Panc1 (cell line): ENCODE measurements at regions not wholly inside any gene's neighbourhood (a gene's known extent, or its start where the extent isn't known, plus 50 kb on each side); places are given as distances from the start of the nearest gene placed in this dataset.

Experiments
- ATAC-seq: fragments of 200-7000 bp; cut with Tn5 transposase; 2 replicates; pipeline ENCODE4 v1.9.1; 2020; ENCODE audit warnings: mild to moderate bottlenecking, moderate library complexity
- BruUV-seq: library from RNA; stranded (reverse); fragments of 400-500 nt; replicated peaks from 2 replicates; lab custom pipeline; 2021; lab: Mats Ljungman, UMichigan
- CTCF ChIA-PET: fragments of 300-600 bp; sonication (Branson Sonifier 250); formaldehyde crosslinking; loops from one replicate; lab custom pipeline; 2022; ENCODE audit warnings: antibody characterized with exemption; lab: Charles Lee
- POLR2A ChIA-PET: fragments of 300-600 bp; sonication (Branson Sonifier 250); formaldehyde crosslinking; loops from one replicate; lab custom pipeline; 2022; ENCODE audit warnings: antibody characterized with exemption; lab: Charles Lee
- DNase-seq: peaks from one replicate; pipeline ENCODE4 v3.0.0-alpha.2; 2010; ENCODE audit warnings: low read depth, low spot score
- H3K27ac ChIP-seq: 2 replicates; pipeline ENCODE4 v1.5.1; 2011; ENCODE audit warnings: mild to moderate bottlenecking, low read length, inconsistent platforms
- H3K27me3 ChIP-seq: fragments of 200-500 bp; sonication (Bioruptor generic); 2 replicates; pipeline ENCODE4 v1.6.0; 2014; ENCODE audit warnings: low read length, inconsistent platforms; ENCODE audit not compliant: control insufficient read depth, insufficient read depth
- H3K36me3 ChIP-seq: fragments of 200-500 bp; sonication (Bioruptor generic); 2 replicates; pipeline ENCODE4 v1.5.1; 2014; ENCODE audit warnings: inconsistent platforms, mild to moderate bottlenecking, low read length, moderate library complexity; ENCODE audit not compliant: control insufficient read depth, insufficient read depth
- H3K4me1 ChIP-seq: 2 replicates; pipeline ENCODE4 v1.5.1; 2011; ENCODE audit warnings: inconsistent platforms, mild to moderate bottlenecking, low read length, moderate library complexity; ENCODE audit not compliant: control insufficient read depth, insufficient read depth
- H3K4me3 ChIP-seq, 2 experiments: 2 replicates each; pipeline ENCODE4 v1.5.1; 2011 to 2012; ENCODE audit warnings: low read depth in 2 of 2, low read length in 2 of 2, mild to moderate bottlenecking in 2 of 2, inconsistent platforms in 1 of 2, moderate library complexity in 1 of 2
- H3K9me3 ChIP-seq: fragments of 200-500 bp; sonication (Bioruptor generic); 2 replicates; pipeline ENCODE4 v1.5.1; 2014; ENCODE audit warnings: low read depth, mild to moderate bottlenecking, inconsistent platforms, low read length, moderate library complexity; ENCODE audit not compliant: control insufficient read depth, insufficient read depth
- POLR2AphosphoS5 ChIP-seq: IDR thresholded peaks from 2 replicates; pipeline ENCODE4 v1.6.1; 2012; ENCODE audit warnings: mild to moderate bottlenecking, low read depth, low read length, moderate library complexity
- SIN3A ChIP-seq: IDR thresholded peaks from 2 replicates; pipeline ENCODE4 v1.6.1; 2012; ENCODE audit warnings: low read depth, mild to moderate bottlenecking, low read length, moderate library complexity, borderline replicate concordance; ENCODE audit not compliant: insufficient read depth
- TCF7L2 ChIP-seq: IDR thresholded peaks from 2 replicates; pipeline ENCODE4 v1.6.1; 2011; ENCODE audit warnings: mild to moderate bottlenecking, low read depth, low read length, inconsistent platforms
- in situ Hi-C: cut with HindIII; loops from 2 replicates; pipeline ENCODE4 v1.10.0; 2016; ENCODE audit warnings: low sequenced_read_pairs, low pct_unique_long_range_greater_than_20kb
- intact Hi-C: fragments of 100-400 bp; cut with micrococcal nuclease; formaldehyde crosslinking; loops from one replicate; pipeline ENCODE4 v1.10.0; 2022; ENCODE audit not compliant: unreplicated experiment
- TF ChIP-seq, protein P1 (sequence below), 2 experiments: IDR thresholded peaks; 2 replicates each; pipeline ENCODE4 v1.6.1; 2011 to 2012; ENCODE audit warnings: low read depth in 2 of 2, control low read depth in 1 of 2, low read length in 1 of 2, mild to moderate bottlenecking in 1 of 2, moderate library complexity in 1 of 2; ENCODE audit not compliant: insufficient read depth in 1 of 2
- TF ChIP-seq, protein P2 (sequence below): fragments of 450-650 bp; IDR thresholded peaks from 2 replicates; pipeline ENCODE4 v1.5.1; 2017; ENCODE audit warnings: mild to moderate bottlenecking

DNA sequence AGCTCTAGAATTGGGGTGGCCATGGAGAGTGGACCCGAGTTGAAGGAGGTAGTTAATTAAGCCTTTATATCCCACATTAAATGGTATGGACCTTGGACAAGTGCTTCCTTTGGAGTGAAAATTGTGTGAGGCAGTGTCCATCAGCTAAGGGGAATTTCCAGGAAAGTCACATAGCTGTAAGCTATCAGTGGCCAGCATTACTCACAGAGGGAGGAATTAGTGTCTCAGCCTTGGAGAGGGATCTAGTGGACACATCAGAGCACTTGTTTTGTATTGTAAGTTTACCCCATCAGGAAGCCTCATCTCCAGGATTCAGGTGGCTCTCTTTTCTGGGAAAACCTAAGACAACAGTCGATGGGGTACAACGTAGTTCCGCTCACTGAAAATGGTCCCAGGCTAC lies 416.7 kb downstream of the TFEC start:
- intact Hi-C loops (no loop called here), in situ Hi-C loops (no loop called here)
- H3K27me3 ChIP-seq: no peaks in the 10 kb centered on the region
- H3K36me3 ChIP-seq: no peaks in the 10 kb centered on the region
- ChIA-PET CTCF (no interaction called here), POLR2A (no interaction called here)
- TF ChIP-seq, protein P1, sequence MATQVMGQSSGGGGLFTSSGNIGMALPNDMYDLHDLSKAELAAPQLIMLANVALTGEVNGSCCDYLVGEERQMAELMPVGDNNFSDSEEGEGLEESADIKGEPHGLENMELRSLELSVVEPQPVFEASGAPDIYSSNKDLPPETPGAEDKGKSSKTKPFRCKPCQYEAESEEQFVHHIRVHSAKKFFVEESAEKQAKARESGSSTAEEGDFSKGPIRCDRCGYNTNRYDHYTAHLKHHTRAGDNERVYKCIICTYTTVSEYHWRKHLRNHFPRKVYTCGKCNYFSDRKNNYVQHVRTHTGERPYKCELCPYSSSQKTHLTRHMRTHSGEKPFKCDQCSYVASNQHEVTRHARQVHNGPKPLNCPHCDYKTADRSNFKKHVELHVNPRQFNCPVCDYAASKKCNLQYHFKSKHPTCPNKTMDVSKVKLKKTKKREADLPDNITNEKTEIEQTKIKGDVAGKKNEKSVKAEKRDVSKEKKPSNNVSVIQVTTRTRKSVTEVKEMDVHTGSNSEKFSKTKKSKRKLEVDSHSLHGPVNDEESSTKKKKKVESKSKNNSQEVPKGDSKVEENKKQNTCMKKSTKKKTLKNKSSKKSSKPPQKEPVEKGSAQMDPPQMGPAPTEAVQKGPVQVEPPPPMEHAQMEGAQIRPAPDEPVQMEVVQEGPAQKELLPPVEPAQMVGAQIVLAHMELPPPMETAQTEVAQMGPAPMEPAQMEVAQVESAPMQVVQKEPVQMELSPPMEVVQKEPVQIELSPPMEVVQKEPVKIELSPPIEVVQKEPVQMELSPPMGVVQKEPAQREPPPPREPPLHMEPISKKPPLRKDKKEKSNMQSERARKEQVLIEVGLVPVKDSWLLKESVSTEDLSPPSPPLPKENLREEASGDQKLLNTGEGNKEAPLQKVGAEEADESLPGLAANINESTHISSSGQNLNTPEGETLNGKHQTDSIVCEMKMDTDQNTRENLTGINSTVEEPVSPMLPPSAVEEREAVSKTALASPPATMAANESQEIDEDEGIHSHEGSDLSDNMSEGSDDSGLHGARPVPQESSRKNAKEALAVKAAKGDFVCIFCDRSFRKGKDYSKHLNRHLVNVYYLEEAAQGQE (IDR thresholded peaks at IDR 0.05; ENCODE audit: insufficient read depth in 1 of 2, low read depth in 2 of 2, low read length in 1 of 2): no peak
- TF ChIP-seq, protein P2, sequence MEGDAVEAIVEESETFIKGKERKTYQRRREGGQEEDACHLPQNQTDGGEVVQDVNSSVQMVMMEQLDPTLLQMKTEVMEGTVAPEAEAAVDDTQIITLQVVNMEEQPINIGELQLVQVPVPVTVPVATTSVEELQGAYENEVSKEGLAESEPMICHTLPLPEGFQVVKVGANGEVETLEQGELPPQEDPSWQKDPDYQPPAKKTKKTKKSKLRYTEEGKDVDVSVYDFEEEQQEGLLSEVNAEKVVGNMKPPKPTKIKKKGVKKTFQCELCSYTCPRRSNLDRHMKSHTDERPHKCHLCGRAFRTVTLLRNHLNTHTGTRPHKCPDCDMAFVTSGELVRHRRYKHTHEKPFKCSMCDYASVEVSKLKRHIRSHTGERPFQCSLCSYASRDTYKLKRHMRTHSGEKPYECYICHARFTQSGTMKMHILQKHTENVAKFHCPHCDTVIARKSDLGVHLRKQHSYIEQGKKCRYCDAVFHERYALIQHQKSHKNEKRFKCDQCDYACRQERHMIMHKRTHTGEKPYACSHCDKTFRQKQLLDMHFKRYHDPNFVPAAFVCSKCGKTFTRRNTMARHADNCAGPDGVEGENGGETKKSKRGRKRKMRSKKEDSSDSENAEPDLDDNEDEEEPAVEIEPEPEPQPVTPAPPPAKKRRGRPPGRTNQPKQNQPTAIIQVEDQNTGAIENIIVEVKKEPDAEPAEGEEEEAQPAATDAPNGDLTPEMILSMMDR: no peak
- TF ChIP-seq SIN3A (no peak), POLR2AphosphoS5 (no peak), TCF7L2 (no peak)
- no peak overlapping the region for H3K27ac ChIP-seq
- H3K4me3 ChIP-seq: no peak overlapping the region
- BruUV-seq: no TSS peak
- H3K4me1 ChIP-seq: no peaks in the 10 kb centered on the region
- DNase-seq (no peak), ATAC-seq (no peak)
- no peaks in the 10 kb centered on the region for H3K9me3 ChIP-seq

DNA sequence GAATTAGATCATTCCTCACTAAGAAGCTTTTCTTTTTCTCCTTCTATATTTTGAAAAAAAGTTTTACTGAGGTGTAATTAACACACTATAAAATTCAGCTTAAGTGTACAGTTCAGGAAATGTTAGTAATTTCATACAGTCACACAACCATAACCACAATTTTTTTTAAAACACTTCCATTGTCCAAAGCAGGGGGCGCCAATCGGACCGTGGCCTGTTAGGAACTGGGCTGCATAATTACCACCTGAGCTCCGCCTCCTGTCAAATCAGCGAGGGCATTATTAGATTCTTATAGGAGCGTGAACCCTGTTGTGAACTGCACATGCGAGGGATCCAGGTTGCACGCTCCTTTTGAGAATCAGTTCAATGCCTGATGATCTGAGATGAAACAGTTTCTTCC lies 427.1 kb downstream of the TFEC start:
- CTCF ChIA-PET: no interaction called here
- ATAC-seq: no peak
- no peaks in the 10 kb centered on the region for H3K4me1 ChIP-seq
- no TSS peak for BruUV-seq
- in situ Hi-C loops: no loop called here
- intact Hi-C loops: no loop called here
- TF ChIP-seq, protein P2: peak; percentile 11; the same call in 1 of the 2 replicates
- TF ChIP-seq TCF7L2: no peak
- no peaks in the 10 kb centered on the region for H3K36me3 ChIP-seq
- H3K9me3 ChIP-seq: no peaks in the 10 kb centered on the region
- H3K4me3 ChIP-seq: no peak overlapping the region
- H3K27ac ChIP-seq: no peak overlapping the region
- POLR2A ChIA-PET: no interaction called here
- no peaks in the 10 kb centered on the region for H3K27me3 ChIP-seq
- DNase-seq: no peak

DNA sequence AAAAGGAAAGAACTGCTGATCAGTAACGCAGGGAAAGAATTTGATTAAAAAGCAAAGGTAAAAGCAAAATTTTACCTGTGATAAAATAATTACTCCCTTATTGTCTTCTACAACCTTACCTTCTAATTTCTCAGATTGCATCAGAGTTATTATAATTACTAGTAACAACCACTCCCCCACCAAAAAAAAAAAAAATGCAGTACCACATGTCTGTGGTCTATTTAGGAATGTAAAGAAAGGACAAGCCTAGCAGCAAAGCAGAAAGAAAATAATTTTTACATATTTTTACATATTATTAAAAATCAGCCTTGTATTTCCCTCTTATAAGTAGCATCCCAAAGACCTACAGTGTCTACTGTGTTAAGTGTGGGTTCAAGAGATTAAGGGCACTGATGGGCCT lies 430.4 kb downstream of the TFEC start:
- no peaks in the 10 kb centered on the region for H3K4me1 ChIP-seq
- TF ChIP-seq, protein P1 (IDR thresholded peaks at IDR 0.05; ENCODE audit: insufficient read depth in 1 of 2, low read depth in 2 of 2, low read length in 1 of 2): no peak
- TF ChIP-seq POLR2AphosphoS5 (no peak), SIN3A (no peak), TCF7L2 (no peak)
- TF ChIP-seq, protein P2: no peak
- H3K36me3 ChIP-seq: no peaks in the 10 kb centered on the region
- no peaks in the 10 kb centered on the region for H3K27me3 ChIP-seq
- H3K4me3 ChIP-seq: no peak overlapping the region
- DNase-seq: no peak
- ChIA-PET POLR2A (no interaction called here), CTCF (no interaction called here)
- no peaks in the 10 kb centered on the region for H3K9me3 ChIP-seq
- intact Hi-C loops: no loop called here
- no peak overlapping the region for H3K27ac ChIP-seq
- BruUV-seq: no TSS peak
- in situ Hi-C loops: no loop called here
- no peak for ATAC-seq
